Stimulated activated CD8-positive, alpha-beta memory T cell treated with anti-CD3 and anti-CD28 coated beads, Interleukin-4, amount 100 ng/mL, for 48 hours (primary cell): ENCODE measurements at regions not wholly inside any gene's neighbourhood (a gene's known extent, or its start where the extent isn't known, plus 50 kb on each side); places are given as distances from the start of the nearest gene placed in this dataset.

Source experiments
- DNase-seq: peaks from one replicate; pipeline ENCODE4 v3.0.0-alpha.2; 2020

DNA sequence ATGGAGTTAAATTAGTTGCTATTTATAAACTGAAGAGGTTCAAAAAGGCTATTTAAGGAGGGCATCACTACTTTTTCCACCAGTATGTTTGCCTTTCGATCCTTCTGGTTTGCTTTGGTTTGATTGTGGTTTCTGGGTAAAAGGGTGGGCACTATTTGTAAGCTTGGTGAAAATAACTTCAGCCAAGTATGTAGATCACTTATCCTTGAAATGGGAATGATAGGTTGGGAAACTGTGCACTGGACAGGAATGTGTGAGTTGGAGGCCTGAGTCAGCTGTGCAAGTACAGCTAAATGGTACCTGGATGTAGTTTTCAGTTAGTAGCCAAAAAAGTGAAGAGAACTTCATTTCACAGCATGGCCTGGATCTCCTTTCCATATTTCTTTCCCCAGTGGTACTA is 466.2 kb downstream of the ENC1 start:
- no peak for DNase-seq

DNA sequence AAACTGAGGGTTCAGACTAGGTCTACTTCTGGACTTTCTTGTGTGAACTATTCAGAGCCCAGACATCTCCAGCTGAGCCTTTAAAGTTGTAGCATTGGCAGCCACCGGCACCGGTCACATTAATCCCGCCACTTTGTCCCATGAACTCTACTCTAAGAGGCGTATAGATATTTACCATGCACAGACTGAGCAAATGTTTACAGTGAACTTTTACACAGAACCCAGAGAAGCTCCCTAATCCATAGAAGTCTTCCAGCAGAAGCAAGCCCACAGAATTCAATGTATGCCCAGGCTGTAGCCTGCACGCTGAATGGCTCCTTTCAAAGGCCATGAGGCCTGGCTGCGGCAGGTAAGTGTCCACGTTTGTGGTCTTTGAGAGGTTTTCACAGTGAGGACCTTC is 466.9 kb downstream of the ENC1 start:
- DNase-seq = no peak

DNA sequence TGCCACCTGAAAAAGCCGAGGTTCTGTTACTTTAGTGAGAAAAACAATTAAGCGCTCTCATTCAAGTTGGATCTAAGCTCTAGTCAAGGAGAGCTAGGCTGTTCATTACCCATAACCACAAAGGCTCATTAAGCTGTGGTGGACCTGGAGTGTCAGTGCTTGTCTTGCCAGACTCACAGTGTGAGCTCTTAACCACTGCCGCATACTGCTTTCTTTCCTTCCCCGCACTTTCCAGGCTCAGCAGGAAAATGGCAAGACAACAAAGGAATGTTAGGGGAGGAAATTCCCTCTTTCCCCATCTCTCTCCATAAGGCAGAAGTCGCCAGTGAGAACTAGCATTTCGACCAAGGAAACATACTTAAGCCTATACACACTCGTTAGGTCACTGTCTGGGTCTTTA is 467.3 kb downstream of the ENC1 start:
- DNase-seq = no peak

DNA sequence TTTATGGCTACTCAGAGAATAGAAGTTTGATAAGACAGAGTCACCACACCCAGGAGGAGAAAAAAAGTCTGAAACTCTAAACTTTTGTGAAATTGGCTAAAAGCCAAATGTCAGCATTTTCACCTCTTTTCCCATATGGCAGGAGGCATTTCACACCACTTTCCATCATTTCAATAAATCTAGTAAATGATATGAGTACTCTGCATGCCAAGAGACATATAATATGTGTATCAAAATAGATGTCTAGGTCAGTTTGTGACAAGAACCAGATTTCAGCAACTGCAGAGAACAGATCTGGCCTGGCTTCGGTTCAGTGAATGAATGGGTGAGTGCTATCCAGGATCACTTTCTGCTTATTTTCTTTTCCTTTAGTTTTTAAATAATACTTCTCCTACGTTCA is 470.8 kb downstream of the ENC1 start:
- no peak for DNase-seq

DNA sequence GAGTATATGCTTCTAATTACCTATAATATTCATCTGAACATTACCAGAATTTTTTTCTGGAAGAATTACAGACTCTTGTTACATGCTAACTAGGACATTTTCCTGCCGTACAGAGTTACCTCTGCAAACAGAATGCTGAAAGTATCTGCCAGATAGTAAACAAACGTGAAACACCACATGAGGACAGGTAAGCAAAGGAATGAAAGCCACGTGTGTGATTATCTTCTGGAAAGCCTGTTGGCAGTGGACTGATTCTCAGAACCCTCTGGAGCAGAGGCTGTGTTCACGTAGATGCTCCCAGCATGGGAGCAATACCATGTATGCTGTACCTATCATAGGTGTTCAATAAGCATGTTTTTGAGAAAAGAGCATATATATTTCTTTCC is 472.6 kb downstream of the ENC1 start:
- DNase-seq = no peak

DNA sequence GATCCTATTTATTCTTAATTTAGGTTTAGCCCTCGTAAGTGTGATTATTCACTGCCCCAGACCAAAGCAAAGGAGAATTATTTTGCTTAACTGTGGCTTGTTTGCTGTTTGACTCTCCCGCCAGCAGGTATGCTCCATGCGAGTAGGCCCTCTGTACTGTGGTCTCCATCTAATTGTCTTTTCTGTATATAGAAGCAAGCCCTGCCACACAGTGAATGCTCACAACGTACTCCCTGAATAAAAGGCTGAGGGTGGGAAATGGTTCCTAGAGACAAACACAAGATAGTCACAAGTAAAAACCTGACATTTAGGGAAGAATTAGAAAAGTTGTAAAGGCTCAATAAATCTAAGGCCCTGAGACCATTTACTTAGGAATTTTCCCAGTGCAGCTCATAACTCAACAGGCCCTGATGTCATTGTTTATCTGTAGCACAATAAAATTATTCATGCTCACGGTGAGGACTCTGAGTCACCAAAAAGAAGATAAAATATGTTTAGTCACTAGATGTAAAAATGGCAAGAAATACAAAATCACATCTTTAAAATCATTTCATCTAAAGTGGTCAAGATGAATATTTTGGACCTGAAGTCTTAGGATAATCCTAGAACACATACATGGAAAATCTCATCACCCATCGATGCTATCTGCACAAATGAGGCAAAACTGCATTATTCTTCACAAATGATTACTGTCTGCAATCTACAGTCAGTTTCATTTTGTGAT is 473.2 kb downstream of the ENC1 start:
- DNase-seq = no peak

DNA sequence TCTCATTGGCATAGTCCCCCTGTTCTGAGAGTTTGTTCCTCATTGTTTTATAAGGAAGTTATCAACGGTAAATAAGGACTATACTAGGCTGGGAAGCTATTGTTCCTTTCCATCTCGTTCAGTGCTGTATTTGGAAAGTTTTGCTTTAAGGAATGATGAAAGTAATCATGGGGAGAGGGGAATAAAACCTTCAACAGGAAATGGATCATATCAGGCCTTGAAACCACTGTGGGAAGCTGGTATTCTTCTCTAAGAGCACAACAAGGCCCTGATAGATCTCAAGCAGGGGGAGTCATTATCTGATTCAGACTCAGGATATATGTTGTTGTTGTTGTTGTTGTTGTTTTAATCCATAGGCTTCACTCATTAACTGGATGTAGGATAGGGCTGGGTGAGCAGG is 474.5 kb downstream of the ENC1 start:
- DNase-seq = no peak

DNA sequence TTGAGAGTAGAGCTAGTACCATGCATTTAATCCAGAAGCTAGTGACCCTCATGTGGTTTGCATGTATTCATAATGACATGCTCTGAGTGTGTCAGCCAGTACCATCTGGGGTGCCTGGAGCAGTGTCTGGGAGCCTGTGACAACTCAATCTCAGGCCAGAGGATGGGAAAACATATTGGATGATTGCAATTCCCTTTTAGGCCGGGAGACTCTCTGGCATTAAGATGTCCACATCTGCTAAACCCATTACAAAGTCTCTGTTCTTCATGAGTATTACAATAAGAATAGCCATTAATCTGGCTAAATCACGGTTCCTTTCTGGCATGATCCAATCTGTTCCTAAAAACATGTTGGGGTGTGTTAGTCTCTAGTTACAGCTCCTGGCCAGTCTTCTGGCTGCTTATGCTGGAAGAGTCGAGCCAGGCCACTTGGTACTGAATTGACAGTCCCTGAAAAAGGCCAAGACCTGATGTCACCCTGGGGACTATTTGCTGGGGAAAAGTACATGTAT is 475.7 kb downstream of the ENC1 start:
- DNase-seq = no peak

DNA sequence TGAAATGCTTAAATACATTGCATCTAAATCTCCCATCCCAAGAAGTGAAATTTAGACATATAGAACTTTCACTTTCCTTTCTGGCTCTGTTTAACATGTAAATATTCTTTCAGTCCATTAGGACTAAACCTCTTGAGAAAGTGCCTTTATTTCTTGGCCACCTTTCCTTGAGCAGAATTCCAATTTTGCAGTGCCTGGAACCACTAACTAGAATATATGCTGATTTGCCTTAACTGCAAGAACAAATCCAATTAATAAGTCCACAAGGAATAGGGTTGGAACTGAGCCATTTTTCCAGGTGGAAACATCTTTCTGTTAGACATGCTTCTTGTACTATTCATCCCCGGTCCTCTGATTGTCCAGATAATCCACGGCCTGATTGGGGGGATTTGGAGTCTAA is 478.0 kb downstream of the ENC1 start:
- DNase-seq = no peak

DNA sequence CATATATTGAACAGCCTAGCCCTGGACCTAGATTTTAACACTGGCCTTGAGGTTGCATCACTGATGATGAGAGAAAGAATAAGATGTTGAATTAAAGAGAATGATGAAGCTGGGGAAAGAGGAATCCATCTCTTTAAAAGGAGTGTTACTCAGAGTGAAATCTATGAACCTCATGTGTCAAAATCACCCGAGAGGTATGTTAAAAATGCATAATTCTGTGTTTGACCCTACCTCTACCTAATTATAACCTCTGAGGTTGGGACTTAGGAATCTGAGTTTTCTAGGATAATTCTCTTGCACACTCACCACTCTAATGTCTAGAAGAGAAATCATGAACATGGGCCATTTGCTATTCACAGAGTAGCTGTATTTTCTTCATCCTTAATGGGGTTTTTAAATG is 479.4 kb downstream of the ENC1 start:
- no peak for DNase-seq

DNA sequence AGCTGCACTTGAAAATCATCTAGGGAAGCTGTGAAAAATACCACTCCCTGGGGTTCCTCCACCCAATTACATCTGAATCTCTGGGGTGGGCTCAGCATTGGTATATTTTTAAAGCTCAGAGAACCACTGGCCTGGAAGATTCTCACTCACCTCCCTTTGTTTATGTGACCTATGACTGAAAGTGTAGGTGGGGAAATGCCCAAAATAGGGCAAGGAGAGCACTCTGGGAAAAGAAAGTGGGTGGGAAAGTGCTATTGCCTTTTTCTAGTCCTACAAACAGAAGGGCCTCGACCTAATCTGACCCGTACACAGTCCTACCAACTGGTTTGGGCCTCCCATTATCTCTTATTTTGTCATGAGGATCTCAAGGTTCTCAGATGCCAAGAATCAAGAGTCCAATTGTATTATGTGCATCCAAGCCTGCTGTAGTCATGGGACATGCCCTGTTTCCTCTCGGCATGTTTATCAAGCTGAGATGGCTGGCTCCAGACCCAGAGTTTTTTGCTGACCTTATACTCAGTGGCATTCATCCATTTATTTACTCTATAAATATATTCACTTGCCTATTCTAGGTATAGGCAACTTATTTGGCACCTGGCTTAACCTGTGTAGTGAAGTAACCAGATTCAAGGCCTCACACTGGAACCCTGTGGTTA is 483.7 kb downstream of the ENC1 start:
- no peak for DNase-seq

DNA sequence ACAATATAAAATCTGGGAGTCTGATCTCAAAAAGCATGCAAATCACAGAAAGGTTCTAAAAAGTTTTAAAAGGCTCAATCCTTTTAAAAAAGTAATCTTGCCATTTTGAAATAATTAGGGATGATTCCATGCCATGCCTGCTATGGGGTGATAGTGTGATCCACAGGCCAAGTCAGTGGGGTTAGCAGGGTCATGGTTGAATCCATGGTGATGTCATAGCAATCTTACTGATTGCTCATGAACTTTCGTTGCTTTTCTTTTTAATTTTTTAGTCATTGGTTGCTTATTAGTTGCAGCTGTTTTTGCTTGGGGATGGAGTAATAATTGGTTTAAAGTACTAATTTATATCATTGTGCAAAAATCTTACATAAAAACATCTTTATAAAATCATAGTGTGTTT is 485.0 kb downstream of the ENC1 start:
- no peak for DNase-seq

DNA sequence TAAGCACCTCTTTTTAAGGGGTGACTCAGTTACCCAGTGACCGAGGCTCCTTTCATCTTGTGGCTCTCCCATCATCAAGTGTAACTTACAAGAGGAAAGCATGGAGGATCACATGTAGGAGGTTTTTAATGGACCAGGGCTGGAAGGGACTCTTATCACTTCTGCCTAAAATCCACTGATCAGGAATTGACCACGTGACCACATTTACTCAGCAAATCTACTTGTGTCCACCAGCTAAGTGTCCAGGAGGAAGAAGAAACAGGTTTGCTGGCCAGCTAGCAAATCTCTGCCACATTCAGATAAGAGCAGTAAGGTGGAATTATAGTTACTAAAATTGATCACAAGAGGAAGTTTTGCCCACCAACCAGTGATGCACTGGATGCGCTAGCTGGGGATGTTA is 486.0 kb downstream of the ENC1 start:
- DNase-seq = no peak

DNA sequence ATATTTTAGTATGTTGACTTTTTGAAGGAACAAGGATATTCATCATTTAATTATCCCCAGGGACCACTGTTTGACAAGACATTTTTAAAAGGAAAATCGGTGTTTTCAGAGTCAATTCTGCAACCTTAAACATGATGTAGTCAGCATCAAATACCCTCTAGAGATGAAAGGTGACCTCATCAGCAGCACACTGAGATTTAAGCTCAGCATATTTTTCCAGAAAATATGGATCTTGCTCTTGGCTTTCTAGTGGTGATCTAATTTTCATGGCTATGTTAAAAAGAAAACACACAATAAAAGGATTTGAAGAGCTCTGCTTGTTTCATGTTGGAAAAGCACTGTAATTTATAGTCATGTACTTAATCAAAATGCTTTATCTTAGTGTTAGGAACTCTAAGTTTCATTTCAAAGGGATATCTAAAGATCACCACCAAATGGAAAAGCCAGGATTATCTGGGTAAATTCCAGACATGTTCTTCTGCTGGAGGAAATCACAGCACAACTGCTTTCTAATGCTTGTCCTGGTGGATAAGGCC is 487.2 kb downstream of the ENC1 start:
- DNase-seq = no peak

DNA sequence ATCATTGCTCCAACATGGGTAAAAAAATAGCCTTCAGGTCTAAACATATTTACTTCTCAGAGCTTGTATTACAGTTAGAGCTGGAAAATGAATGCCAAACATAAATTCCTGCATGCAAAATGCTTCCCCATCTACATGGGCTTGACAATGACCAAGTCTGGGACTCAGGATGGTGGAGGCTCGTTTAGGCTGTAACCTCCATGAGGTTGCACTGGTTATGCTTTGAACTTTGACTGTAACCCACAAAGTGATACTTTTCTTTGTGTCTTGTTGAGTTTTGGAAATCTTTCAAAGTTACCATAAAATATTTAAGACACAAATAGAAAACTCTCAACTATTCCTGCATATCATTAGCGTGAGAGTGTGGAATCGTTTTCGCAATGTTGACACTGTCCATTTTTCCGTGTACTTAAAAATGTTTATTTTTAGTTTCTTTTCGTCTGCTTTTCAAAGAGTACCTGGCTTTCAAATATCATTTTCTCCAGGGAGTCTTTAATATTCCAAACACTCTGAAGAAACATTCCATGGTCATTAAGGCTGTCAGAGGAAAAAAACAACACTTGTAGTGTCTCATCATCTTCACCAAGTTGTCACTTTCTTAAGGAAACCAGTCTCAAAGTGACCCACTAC is 487.8 kb downstream of the ENC1 start:
- no peak for DNase-seq

DNA sequence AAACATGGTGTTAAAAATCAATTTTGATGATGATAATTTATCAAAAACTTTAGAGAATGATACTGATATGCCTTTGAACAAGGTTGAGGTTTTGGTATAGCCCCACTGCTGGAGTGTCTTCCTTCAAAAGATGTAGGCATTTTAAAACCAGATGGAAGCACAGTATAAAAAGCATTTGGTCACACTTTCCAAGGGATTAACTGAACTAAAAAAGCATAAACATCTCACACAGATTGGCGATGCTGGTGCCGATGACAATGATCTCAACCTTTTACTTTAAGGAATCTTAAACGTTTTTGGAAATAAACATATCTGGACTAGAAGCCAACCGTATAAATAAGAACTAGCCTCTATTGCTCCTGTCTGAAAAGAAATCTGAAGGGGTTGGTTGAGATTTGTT is 488.4 kb downstream of the ENC1 start:
- DNase-seq = no peak

DNA sequence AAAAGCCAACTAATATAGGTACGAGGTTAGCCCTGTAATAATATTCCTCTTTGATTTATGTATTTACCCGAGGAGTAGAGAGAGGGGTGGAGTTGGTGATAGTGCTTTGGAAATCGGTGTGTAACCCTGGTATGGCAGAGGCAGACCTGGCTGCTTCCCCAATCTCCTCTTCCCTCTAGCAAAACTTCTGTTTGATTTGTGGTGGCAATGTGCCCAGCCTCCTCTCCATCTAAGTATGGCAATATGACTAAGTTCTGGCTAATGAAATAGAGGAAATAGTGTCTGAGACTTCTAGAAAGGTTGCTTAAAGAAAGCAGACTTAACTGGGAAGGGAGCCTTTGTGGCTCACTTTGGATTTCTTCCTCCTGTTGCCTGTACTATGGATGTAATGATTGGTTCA is 491.1 kb downstream of the ENC1 start:
- no peak for DNase-seq

DNA sequence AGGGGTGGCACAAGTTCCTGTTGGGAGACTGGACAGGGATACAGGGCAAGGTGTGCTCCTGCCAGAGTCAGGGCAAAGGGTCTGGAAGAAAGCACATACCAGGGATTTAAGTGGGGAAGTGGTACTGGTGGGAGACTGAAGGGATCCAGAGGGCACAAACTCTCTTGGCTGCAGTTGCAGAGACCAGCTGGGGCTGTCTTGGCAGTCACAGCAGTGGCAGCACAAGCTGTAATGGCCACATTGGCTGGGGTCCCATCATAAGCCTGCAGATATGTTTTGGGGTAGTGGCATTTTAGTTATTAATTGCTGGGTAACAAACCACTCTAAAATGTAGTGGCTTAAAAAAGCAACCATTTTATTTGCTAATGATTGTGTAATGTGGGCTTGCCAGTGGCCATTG is 492.2 kb downstream of the ENC1 start:
- DNase-seq = no peak

DNA sequence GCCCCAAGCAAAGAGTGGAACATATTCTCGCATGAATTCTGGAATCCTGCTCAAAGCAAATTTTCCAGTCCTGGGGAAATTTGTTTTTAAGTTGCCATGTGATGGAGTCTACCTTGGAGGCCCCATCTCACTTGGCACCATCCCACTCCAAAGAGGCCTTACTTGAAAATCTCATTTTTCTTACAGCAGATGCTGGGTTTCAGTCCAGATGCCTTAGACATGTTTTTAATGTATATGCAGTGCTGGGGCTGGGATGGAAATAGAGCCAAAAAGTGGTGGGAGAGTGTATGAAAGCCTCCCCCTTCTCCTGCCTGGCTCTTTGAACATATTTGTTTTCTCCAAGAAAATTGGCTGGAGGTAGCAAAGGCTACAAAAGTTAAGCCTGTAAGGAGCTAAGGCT is 493.7 kb downstream of the ENC1 start:
- DNase-seq = no peak

DNA sequence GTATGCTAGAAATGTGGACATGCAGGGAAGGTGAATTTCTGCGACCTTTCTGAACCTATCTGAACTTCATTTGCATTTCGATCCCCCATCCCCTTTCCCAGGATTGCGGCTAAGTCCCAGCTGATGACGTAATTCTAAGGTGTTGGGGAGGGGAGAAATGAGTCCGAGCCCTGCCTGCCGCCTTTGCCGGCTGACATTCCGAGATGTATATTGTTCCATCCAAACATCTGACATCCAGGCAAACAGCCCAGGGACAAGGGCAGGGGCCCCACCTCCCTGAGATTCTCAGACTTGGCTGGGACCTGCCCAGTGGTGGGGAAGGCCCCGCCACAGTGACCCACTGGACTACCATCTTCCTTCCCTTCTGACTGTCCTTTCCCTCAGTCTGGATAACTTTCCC is 494.6 kb downstream of the ENC1 start:
- DNase-seq = no peak

DNA sequence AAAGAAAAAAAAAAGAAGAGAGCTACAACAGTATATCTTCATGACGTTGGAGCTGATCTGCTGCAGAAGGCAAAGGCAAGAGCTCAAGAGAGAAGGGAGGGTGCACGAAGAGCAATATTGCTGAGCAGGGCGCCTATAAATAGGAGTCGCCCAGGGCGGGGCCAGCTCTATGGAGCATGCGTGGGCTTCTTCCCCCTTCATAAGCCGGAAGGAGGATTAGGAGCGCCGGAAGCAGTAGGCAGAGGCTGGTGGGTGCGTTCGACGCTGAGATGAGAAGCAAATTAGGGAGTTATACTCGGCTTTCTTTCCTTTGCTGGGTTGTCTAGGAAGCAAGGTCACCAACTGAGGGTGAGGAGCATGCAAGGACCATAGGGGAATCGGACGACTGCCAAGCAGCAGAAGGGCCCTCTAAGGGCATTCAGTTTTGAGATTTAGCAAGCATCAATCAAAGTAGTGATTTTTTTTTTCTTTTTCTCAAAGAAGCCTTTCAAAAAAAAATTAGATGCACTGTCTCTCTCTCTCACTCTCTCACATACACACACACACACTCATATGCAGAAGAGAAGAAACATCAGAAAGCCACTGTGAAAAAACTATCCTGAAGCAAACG is 496.7 kb downstream of the ENC1 start:
- no peak for DNase-seq

DNA sequence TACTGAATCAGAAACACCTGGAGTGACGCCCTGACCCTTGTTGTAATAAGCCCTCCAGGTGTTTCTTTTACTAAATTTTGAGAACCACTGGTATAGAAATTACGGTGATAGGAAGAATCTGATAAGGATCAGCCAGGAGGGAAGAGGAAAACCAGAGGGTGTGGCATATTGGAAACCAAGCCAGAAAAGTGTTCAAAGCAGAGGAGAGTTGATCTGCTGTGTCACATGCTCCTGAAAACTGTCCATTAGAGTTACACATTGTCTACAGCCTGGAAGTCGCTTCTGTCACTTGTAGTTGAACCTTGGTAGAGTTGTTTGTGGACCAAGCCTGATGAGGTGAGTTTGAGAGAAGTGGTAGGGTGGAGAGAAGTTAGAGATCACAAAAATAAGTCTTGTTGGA is 497.4 kb downstream of the ENC1 start:
- DNase-seq = no peak

DNA sequence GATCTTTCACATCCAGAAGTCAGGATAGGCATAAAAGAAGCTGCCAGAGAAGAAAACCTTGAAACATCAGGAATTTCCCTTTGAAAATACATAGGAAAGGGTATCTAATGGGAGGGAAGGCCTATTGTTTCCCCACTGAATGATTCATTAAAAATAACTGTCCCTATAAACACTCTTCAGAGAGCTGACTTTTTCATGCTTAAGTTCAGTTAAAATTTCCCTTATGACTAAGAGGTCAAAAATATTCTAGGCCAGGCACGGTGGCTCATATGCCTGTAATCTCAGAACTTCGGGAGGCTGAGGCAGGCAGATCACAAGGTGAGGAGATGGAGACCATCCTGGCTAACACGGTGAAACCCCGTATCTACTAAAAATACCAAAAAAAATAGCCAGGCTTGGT is 499.5 kb downstream of the ENC1 start:
- no peak for DNase-seq

DNA sequence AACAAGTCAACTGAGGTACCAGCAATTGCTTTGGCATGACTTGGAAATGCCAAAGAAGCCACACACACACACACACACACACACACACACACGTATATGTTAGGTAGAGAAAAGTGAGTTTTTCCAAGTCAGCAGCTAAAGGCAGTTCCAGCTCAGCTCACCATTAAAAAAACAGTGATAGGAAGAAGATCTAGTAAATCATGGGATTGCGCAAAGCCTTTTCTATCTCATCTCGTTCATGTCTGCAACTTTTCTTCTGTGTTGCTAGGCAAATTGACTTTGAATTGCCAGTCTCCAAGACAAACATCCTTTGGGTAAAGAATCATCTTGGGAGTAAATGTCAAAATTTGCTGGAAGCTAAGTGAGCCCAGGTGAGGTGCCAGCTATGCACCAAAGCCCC is 500.1 kb downstream of the ENC1 start:
- DNase-seq = no peak
